ENCODE measurements at regions not wholly inside any gene's neighbourhood (a gene's known extent, or its start where the extent isn't known, plus 50 kb on each side); places are given as distances from the start of the nearest gene placed in this dataset.

- H3K27me3 ChIP-seq (ENCODE audit: insufficient read depth, insufficient read length), result no peaks in the 10 kb centered on the region
- H3K36me3 ChIP-seq (ENCODE audit: insufficient read depth, insufficient read length, low read length), result no peaks in the 10 kb centered on the region
- 0 out of 2 replicates have a peak, but pooled peaks cover 5% of the 10 kb centered on the region for H3K9me3 ChIP-seq (ENCODE audit: insufficient read depth, low read length)
- TF ChIP-seq ZNF274 (IDR thresholded peaks at IDR 0.05; ENCODE audit: low read depth, low read length) (no peak), YY1 (IDR thresholded peaks at IDR 0.05; ENCODE audit: insufficient read depth, insufficient read length) (no peak), SUZ12 (IDR thresholded peaks at IDR 0.05; ENCODE audit: extremely low read depth, insufficient read depth, insufficient read length) (no peak)
- H3K9ac ChIP-seq (ENCODE audit: insufficient read length, low read depth), result no peak overlapping the region
- H3K4me3 ChIP-seq (ENCODE audit: insufficient read length, low read depth), result no peak overlapping the region
- no peak for DNase-seq (ENCODE audit: low read depth, low spot score)
- H3K4me1 ChIP-seq (ENCODE audit: insufficient read depth, insufficient read length), result no peaks in the 10 kb centered on the region
These were observed 167.4 kb downstream of the PTPN20 start for GRCh38 chr10:47078393-47079203.

- H3K9ac ChIP-seq (ENCODE audit: insufficient read length, low read depth), result no peak overlapping the region
- H3K9me3 ChIP-seq (ENCODE audit: insufficient read depth, low read length), result 0 out of 2 replicates have a peak, but pooled peaks cover 5% of the 10 kb centered on the region
- H3K36me3 ChIP-seq (ENCODE audit: insufficient read depth, insufficient read length, low read length), result no peaks in the 10 kb centered on the region
- no peak overlapping the region for H3K4me3 ChIP-seq (ENCODE audit: insufficient read length, low read depth)
- no peak for DNase-seq (ENCODE audit: low read depth, low spot score)
- no peaks in the 10 kb centered on the region for H3K27me3 ChIP-seq (ENCODE audit: insufficient read depth, insufficient read length)
- TF ChIP-seq YY1 (IDR thresholded peaks at IDR 0.05; ENCODE audit: insufficient read depth, insufficient read length) (no peak), ZNF274 (IDR thresholded peaks at IDR 0.05; ENCODE audit: low read depth, low read length) (no peak), SUZ12 (IDR thresholded peaks at IDR 0.05; ENCODE audit: extremely low read depth, insufficient read depth, insufficient read length) (no peak)
- no peaks in the 10 kb centered on the region for H3K4me1 ChIP-seq (ENCODE audit: insufficient read depth, insufficient read length)
These were observed 168.0 kb downstream of the PTPN20 start for GRCh38 chr10:47079204-47079580.

GRCh38 chr10:47081264-47081663, 170.0 kb downstream of the PTPN20 start:
- Histone ChIP-seq H3K9me3 (ENCODE audit: insufficient read depth, low read length) (0 out of 2 replicates have a peak, but pooled peaks cover 5% of the 10 kb centered on the region), H3K4me3 (ENCODE audit: insufficient read length, low read depth) (no peak overlapping the region), H3K9ac (ENCODE audit: insufficient read length, low read depth) (no peak overlapping the region), H3K4me1 (ENCODE audit: insufficient read depth, insufficient read length) (no peaks in the 10 kb centered on the region), H3K27me3 (ENCODE audit: insufficient read depth, insufficient read length) (no peaks in the 10 kb centered on the region), H3K36me3 (ENCODE audit: insufficient read depth, insufficient read length, low read length) (no peaks in the 10 kb centered on the region)
- no peak for DNase-seq (ENCODE audit: low read depth, low spot score)
- TF ChIP-seq SUZ12 (IDR thresholded peaks at IDR 0.05; ENCODE audit: extremely low read depth, insufficient read depth, insufficient read length) (no peak), ZNF274 (IDR thresholded peaks at IDR 0.05; ENCODE audit: low read depth, low read length) (no peak), YY1 (IDR thresholded peaks at IDR 0.05; ENCODE audit: insufficient read depth, insufficient read length) (no peak)

- Histone ChIP-seq H3K9ac (ENCODE audit: insufficient read length, low read depth) (no peak overlapping the region), H3K4me1 (ENCODE audit: insufficient read depth, insufficient read length) (no peaks in the 10 kb centered on the region), H3K36me3 (ENCODE audit: insufficient read depth, insufficient read length, low read length) (no peaks in the 10 kb centered on the region), H3K4me3 (ENCODE audit: insufficient read length, low read depth) (no peak overlapping the region), H3K27me3 (ENCODE audit: insufficient read depth, insufficient read length) (no peaks in the 10 kb centered on the region), H3K9me3 (ENCODE audit: insufficient read depth, low read length) (0 out of 2 replicates have a peak, but pooled peaks cover 5% of the 10 kb centered on the region)
- no peak for TF ChIP-seq SUZ12 (IDR thresholded peaks at IDR 0.05; ENCODE audit: extremely low read depth, insufficient read depth, insufficient read length)
- no peak for TF ChIP-seq YY1 (IDR thresholded peaks at IDR 0.05; ENCODE audit: insufficient read depth, insufficient read length)
- no peak for TF ChIP-seq ZNF274 (IDR thresholded peaks at IDR 0.05; ENCODE audit: low read depth, low read length)
- DNase-seq (ENCODE audit: low read depth, low spot score), result no peak
These were observed 171.0 kb downstream of the PTPN20 start for GRCh38 chr10:47082055-47082784.

GRCh38 chr10:47087667-47088066, 176.4 kb downstream of the PTPN20 start:
- Histone ChIP-seq H3K27me3 (ENCODE audit: insufficient read depth, insufficient read length) (no peaks in the 10 kb centered on the region), H3K36me3 (ENCODE audit: insufficient read depth, insufficient read length, low read length) (no peaks in the 10 kb centered on the region), H3K4me1 (ENCODE audit: insufficient read depth, insufficient read length) (no peaks in the 10 kb centered on the region), H3K9me3 (ENCODE audit: insufficient read depth, low read length) (no peaks in the 10 kb centered on the region), H3K9ac (ENCODE audit: insufficient read length, low read depth) (no peak overlapping the region), H3K4me3 (ENCODE audit: insufficient read length, low read depth) (no peak overlapping the region)
- no peak for DNase-seq (ENCODE audit: low read depth, low spot score)
- TF ChIP-seq SUZ12 (IDR thresholded peaks at IDR 0.05; ENCODE audit: extremely low read depth, insufficient read depth, insufficient read length), result no peak
- no peak for TF ChIP-seq ZNF274 (IDR thresholded peaks at IDR 0.05; ENCODE audit: low read depth, low read length)
- no peak for TF ChIP-seq YY1 (IDR thresholded peaks at IDR 0.05; ENCODE audit: insufficient read depth, insufficient read length)

- Histone ChIP-seq H3K4me3 (ENCODE audit: insufficient read length, low read depth) (no peak overlapping the region), H3K36me3 (ENCODE audit: insufficient read depth, insufficient read length, low read length) (no peaks in the 10 kb centered on the region), H3K9me3 (ENCODE audit: insufficient read depth, low read length) (no peaks in the 10 kb centered on the region), H3K4me1 (ENCODE audit: insufficient read depth, insufficient read length) (no peaks in the 10 kb centered on the region), H3K27me3 (ENCODE audit: insufficient read depth, insufficient read length) (no peaks in the 10 kb centered on the region), H3K9ac (ENCODE audit: insufficient read length, low read depth) (no peak overlapping the region)
- no peak for DNase-seq (ENCODE audit: low read depth, low spot score)
- TF ChIP-seq YY1 (IDR thresholded peaks at IDR 0.05; ENCODE audit: insufficient read depth, insufficient read length) (no peak), SUZ12 (IDR thresholded peaks at IDR 0.05; ENCODE audit: extremely low read depth, insufficient read depth, insufficient read length) (no peak), ZNF274 (IDR thresholded peaks at IDR 0.05; ENCODE audit: low read depth, low read length) (no peak)
These were observed 177.6 kb downstream of the PTPN20 start for GRCh38 chr10:47088656-47089354.

All from NT2/D1 (cell line).